DMS 273 treated with DMSO at 0.1 percent for 48 hours (cell line): ENCODE measurements at regions not wholly inside any gene's neighbourhood (a gene's known extent, or its start where the extent isn't known, plus 50 kb on each side); places are given as distances from the start of the nearest gene placed in this dataset.

Source experiments
- DNase-seq: peaks from one replicate; lab custom pipeline; 2025; lab: John Stamatoyannopoulos, UW

DNA sequence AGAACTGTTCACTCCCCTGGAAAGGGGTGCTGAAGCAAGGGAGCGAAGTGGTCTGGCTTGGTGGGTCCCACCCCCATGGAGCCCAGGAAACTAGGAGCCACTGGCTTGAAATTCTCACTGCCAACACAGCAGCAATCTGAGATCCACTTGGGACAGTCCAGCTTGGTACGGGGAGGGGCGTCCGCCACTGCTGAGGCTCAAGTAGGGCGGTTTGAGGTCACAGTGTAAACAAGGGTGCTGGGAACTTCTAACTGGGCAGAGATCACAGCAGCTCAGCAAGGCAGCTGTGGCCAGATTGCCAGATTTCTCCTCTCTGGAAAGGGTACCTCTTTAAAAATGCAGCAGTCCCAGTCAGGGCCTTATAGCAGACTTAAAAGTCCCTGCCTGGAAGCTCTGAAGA is 53.9 kb upstream of the GALNTL6 start:
- no peak for DNase-seq

DNA sequence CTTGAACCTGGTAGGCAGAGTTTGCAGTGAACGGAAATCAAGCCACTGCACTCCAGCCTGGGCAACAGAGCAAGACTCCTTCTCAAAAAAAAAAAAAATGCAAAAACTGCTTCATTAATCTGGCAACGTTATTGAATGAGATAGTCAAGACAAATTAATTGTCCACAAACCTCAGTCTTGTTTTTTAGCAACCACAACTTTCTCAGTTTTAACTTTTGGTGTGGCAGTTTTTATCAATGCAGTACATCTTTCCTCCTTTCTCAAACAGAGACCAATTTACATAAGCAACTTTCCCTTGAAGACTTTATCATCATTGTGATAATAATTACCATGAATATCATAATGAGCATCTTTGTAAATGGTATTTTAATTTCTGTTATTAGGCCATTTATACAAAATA is 61.7 kb upstream of the GALNTL6 start:
- no peak for DNase-seq

DNA sequence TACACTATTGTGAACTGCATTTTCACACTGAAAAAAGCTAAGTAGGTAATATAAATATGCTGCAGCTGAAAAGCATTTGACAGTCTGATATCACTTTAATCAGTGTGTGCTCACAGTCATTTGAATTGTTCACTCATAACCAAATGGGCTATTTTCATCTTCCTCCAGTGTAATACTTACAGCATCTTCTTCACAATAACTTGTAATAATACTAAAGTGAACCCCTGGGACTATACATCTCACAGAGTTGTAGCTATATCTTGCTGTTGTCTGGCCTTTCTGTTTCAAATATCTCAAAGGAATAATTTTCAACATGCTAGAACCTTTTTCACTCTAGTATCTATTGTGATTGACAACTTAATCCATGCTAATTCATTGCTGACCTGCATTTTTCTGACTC is 66.8 kb upstream of the GALNTL6 start:
- DNase-seq, result no peak

DNA sequence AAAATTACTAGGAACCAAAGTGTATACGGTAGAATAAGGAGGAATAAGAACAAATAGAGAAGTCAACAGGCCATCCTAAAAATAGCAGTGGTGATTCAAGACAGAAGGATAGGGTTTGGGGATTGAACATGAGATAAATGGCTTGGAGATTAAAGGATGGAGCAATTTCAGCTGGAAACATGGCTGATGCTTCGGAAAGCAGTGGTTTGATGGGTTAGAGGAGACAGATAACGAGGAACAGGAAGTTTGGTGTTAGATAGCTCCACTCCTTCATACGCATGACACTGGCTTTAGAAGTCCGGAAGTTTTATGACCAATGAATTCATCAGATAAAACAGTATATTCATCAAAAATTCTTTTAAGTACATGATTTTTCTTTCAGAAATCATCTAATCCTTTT is 70.8 kb upstream of the GALNTL6 start:
- no peak for DNase-seq

DNA sequence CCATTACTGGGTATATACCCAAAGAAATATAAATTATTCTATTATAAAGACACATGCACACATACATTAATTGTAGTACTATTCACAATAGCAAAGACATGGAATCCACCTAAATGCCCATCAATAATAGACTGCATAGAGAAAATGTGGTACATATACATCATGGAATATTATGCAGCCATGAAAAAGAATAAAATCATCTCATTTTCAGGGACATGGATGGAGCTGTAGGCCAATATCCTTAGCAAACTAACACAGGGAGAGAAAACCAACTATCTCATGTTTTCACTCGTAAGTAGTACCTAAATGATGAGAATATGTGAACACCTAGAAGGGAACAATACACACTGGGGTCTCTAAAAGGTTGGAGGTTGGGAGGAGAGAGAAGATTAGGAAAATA is 86.0 kb upstream of the GALNTL6 start:
- DNase-seq, result no peak

DNA sequence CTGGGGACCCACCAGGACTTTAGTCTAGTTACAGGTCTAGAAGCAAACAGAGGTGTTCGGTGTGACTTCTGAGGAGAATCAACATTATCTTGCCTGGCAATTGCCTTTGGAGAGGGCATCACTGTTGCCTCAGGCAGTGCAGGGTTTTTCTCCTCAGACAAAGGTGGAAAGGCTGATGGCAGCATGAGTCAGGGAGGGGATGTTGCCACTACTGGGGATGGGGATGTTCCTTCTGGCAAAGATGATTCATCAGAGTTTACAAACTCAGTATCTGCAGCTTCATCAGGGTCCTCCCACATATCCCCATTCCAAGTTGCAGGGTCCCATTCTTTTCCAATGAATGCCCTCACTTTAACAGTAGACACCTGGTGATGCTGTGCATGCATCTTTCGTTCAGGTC is 91.3 kb upstream of the GALNTL6 start:
- DNase-seq, result no peak

DNA sequence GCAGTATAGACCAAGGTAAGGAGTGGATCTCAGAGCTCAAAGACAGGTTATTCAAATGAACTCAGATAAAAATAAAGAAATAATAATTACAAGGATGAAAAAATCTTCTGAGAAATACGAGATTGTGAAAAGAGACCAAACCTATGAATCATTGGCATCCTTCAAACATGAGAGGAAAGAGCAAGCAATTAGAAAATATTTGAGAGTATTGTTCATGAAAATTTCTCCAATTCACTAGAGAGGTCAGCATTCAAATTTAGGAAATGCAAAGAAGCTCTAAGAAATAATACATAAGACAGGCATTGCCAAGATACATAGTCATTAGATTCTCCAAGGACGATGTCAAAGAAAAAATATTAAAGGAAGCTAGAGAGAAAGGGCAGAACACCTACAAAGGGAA is 93.5 kb upstream of the GALNTL6 start:
- no peak for DNase-seq

DNA sequence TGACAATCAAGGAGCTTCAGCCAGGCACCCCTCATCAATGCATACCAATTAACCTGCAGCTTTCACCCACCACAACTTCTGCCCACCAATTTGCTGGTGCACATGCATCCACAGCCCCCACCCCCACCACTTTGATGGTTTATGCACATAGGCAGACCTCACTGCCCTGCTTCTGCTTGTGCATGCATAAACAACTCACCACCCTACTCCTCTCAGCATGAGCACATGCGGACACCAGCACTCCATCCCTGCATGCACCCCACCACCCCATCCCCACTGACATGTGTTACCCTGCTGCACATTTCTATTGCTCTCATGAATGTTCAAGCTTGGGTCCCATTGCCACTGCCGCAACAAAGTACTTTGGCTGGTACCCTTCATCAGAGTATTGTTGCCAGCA is 94.5 kb upstream of the GALNTL6 start:
- DNase-seq, result no peak

DNA sequence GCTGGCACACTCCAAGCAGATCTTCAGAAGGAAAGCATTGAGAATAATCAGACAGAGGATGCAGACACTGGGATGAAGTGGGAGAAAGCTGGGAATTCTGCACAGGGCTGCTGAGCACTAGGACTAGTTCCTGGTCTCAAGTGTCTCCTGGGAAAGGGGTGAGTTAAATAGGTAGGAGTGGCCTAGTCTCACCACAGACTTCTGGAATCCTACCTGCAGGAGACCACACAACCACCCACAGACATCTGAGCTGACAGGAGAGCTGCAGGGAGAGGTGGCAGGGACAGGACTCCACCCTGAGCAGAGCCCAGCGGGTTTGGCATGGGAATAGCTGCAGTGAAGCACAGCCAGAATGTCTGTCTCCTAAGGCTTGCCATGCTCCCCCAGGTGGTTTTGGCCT is 95.1 kb upstream of the GALNTL6 start:
- DNase-seq, result no peak

DNA sequence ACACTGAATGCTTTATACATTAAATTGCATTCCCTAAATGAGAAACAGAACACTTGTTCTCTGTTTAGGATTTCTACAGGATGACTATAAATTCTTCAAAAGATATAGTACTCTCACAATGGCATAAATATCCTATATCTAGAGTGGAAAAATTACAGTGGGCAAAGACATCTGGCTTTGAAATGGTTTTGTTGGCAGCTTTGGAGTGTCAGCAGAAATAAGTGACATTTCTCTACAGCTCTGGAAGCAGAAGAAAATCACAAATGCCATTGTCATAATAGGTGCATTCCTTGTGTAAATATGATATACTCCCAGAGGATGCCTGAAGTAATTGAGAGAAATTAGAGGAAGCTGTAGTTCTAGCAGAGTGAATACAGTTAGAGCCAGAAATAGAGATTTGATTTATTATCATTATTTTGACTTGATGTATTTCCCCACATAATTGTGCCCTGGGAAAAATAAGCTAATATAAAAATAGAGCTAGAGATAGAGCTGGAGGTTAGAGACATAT is 95.9 kb upstream of the GALNTL6 start:
- DNase-seq, result no peak

DNA sequence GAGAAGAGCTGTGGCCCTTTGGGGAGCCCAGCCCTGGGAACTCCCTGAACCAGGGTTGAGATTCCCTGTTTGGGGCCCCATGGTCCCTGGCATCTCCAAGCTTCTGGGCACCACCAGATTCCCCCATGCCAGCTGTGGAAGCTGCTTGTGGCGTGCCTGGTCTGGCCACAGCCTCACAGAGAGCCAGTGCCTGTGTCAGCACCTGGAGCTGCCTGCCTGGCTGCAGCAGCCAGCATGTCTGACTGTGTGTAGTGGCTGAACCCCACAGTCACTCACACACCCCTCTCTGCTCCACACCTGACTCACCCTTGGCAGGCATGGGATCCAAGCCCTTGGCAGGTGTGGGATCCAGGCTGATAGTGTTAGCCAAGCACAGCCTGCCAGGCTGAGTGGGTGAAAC is 97.2 kb upstream of the GALNTL6 start:
- no peak for DNase-seq

DNA sequence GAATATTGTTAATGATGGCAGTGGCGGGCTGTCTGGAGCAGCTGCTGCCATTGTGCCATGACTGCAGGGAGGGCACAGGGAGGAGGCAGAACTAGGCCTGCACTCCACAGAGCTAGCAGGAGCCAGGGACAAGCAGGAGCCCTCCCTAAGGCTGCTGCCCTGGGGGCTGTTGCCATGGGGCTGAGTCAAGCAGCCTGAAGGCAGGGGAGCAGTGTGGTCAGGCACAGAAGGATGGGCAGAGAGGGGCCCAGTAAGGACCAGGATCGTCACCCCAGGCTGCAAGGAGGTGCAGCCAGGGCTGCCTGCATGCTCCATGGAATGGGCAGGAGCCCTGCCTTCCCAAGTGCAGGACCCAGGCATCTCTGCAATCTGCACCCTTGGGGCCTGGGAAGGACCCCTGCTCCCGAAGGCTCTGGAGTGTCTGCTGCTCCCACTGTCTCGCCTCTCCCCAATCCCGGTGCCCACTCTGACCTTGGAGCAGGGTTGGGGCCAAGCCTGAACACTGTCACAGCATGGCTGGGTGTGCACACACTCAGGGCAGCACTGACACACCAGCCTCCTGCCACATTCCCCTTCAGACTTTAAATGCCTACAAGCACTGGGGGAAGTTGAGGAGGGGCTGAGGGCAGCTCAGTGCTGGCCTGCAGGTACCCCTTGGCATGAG is 98.3 kb upstream of the GALNTL6 start:
- DNase-seq, result no peak

DNA sequence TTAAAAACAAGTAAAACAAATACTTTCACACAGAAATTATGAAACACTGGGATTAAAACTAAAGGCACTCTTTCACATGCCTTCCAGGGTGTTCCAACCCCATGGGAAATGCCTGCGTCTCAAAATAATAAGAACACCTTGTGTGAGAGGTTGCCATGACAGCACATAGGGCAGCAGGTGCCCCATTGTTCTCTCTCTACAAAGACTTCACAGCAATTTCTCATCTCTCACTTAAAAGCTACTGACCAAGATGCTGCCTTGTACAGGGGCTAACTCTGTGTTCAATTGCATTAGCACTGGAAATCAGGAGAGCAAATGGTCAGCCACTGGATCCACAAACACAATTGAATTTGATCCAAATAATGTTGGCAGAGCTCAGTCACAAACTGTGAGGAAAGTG is 102.5 kb upstream of the GALNTL6 start:
- DNase-seq, result no peak

DNA sequence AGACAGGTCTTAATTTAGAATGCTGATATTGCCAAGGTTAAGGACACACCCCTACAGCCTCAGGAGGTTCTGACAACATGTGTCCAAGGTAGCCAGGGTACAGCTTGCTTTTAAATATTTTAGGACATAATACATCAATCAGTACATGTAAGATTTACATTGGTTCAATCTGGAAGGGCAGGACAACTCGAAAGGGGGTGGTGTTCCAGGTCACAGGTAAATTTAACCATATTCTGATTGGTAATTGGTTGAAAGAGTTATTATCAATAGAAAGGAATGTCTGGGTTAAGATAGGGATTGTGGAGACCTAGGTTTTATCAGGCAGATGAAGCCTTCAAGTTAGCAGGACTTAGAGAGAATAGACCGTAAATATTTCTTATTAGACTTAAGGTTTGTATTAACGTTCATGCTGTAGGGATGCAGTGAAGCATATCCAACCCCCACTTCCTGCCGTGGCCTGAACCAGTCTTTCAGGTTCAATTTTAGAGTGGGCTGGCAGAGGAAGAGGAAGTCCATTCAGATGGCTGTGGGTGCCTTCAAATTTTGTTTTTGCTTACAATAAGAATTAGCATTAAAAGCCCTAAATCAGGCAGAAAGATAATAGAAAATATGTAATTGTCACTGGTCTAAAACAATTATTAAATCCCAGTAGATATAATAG is 136.5 kb upstream of the GALNTL6 start:
- no peak for DNase-seq

DNA sequence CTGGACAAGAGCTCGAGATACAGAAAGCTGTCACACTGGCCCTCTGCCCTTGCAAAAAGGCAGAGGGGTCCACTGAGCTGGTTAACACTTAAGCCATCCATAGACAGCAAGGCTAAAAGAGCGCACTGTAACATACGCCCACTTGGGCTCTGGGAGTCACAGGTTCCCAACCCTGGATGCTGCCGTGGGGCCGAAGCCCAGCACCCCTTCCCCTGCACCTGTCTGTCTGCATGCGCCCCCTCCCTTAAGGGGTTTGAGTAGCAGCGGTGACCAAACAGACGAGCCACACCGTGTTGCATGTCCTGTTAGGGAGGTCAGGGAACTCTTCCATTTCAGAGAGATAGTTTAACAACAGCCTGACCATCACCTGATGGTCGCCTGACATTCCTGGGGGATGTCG is 138.4 kb upstream of the GALNTL6 start:
- no peak for DNase-seq

DNA sequence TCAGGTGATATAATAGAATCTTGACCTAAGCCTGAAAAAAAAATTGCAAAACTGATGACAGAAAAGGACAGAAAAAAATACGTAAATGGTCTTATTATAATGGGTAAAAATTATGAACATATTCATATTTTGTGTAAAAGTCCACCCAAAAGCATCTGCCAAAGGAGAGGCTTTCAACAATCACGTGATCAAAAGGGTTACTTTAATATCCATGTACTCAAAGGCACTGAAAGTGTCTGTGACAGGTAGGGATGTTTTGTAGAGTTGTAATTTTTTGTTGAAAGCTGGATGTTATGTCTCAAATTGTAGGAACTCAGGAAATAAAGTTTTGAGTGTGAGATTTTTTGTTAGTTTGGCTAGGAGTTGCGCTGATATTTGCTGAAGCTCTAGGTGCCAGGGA is 144.8 kb upstream of the GALNTL6 start:
- no peak for DNase-seq

DNA sequence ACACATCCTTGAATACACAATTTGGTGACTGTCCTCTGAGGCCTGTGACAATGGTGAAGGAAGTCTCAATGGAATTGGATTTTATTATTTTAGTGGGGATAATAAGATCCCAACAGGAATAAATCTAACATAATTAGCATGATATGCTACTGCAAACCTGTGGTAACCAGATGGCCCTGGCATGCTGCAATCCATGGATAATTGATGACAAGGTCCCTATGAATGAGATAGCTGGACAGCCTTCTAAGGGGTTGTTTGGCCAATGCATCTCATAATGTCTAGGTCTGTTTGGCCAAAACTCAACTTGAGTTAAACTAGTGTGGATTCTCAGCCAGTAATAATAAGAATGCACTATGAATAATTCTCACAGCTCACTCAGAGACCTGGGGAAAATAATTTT is 145.3 kb upstream of the GALNTL6 start:
- no peak for DNase-seq

DNA sequence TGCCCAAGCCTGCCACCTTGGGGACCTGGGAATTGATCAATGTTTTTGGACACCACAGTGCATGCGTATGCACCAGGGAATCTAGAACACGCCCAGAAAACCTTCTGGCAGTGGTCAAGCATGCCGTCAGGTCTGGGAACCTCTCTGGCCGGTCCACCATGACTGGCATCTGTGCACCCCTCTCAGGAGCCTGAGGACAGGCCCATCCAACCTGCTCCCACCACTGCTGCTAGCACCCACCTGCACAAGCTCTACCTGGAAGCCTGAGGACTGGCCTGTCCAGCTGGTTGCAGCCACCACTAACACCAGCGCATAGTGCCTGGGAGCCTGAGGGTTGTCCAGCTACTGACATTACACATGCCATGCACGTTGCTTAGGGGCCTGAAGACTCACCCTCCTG is 162.1 kb upstream of the GALNTL6 start:
- DNase-seq, result no peak

DNA sequence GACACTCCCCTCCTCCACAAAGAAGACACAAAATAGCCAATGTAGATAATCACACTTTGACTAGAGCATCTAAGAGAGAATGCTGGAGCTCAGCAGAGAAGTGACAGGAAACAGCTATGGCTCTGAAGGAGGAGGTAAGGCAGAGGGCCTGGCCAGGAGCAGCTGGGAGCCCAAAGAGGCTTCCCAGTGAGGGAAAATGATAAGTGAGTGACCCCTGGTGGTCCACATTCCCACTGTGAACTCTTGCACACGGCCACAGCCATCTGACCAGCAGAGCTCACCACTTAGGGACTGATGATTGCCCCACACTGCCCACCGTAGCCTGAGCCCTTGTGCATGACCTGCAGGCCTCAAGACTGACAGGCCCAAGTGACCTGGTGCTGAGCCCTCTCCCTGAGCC is 162.7 kb upstream of the GALNTL6 start:
- no peak for DNase-seq

DNA sequence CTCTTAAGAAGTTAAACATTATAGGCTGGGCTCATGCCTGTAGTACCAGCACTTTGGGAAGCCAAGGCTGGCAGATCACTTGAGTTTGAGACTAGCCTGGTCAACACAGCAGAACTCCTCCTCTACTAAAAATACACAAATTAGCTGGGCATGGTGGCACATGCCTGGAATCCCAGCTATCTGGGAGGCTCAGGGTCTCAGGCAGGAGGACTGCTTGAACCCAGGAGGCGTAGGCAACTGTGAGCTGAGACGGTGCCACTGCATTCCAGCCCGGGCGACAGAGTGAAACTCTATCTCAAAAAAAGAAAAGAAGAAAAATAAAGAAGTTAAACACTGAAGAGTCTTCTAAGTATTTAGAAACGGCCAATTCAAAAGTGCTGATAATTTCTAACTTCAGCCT is 164.3 kb upstream of the GALNTL6 start:
- DNase-seq, result no peak

DNA sequence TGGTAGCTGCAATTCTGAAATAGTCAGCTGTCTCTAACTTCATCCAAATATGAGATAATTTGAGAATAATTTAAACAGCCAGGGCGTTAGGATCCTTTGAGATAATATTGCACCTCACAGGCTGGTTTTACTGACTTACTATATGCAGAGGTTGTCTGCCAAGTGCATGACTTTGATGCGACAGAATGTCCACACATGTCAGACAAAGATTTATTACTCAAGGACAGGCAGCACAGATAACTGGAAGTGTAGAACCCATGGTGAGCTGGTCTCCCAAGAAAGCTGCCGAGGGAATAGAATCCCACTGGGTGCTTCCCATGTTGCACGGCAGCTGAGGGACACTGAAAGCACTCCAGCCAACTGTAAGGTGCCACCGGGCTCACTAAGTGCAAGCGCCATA is 166.2 kb upstream of the GALNTL6 start:
- no peak for DNase-seq

DNA sequence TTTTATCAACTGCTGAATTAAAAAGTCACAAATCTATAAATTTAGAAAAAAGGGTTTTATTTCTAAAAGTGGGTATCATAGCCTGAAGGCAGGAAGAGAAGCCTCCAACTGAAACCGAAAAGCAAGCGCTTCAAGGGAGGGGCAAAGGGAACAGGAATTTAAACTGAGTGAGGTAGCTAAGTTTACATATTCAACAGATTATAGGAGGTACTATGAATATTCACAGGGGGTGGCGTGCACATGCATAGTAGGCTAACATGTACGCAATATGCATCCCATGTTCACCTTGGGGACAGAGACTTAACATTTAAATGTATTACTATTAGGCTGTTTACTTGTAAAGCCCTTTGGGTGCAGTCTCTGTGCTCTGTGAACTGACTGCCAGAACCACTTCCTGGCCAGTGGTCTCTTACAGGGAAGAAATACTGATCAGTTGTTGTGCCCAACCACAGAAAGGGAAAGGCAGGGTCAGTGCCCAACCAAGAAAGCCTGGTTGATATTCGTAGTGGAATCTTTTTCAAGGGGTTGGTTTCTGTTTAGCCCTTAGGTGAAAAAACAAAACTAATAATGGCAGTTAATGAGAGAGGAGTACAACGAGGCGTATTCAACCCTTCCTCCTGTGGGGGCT is 168.7 kb upstream of the GALNTL6 start:
- DNase-seq, result no peak

DNA sequence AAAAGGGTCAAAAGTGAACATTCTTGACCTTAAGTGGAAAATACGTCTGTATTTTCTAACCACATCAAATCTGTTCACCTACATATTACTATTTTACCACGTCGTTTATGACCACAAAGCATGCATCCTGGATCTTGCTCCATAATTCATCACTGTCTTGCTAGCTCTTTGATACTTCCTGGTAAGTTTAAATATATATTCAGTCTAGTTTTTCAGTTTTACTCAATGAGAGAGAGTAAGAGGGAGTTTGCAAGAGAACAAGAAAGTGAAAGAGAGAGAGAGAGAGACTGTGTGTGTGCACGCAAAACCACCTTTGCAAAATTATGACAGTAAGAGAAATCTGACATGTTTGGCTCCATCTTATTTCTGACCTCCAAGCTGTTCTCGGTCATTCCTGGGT is 173.7 kb upstream of the GALNTL6 start:
- DNase-seq, result no peak

DNA sequence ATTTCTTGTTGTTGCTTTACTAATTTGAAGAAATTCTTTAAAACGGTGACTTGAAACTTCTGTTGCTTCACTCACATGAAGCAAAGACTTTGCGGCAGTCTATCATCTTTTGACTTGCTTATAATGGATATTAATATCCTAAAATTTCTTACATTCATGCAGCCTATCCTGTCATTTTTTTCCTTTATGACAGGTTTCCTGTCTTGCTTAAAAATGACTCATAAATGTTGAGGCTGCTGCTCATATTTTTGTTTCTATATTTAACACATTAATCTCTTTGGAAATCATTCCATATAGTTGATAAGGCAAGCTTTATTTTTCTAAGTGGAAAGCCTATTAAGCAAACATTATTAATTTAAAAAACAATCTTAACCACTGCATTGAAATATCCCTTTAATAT is 176.6 kb upstream of the GALNTL6 start:
- DNase-seq, result no peak
